Stimulated activated CD8-positive, alpha-beta memory T cell treated with anti-CD3 and anti-CD28 coated beads, Interleukin-7, amount 100 ng/mL, for 1 hour (primary cell): ENCODE measurements at regions not wholly inside any gene's neighbourhood (a gene's known extent, or its start where the extent isn't known, plus 50 kb on each side); places are given as distances from the start of the nearest gene placed in this dataset.
"Not testable (repeated sequence)": the region's sequence is repeated elsewhere in the genome, so short reads cannot be mapped to it uniquely, and the experiment has no call there.

Experiments
- DNase-seq, 2 donors: peaks; one replicate each; pipeline ENCODE4 v3.0.0-alpha.2; 2020; ENCODE audit warnings: low read depth in 2 of 2

GRCh38 chr13:68970532-68970931, 1137.1 kb upstream of the ATXN8OS start:
- DNase-seq = no peak

- DNase-seq = no peak
These were observed 1159.0 kb upstream of the ATXN8OS start for GRCh38 chr13:68948586-68948985.

GRCh38 chr13:68944272-68944671, 1163.4 kb upstream of the ATXN8OS start:
- DNase-seq = no peak

- DNase-seq = no peak
These were observed 1167.6 kb upstream of the ATXN8OS start for GRCh38 chr13:68940049-68940448.

GRCh38 chr13:68938639-68939038, 1169.0 kb upstream of the ATXN8OS start:
- no peak for DNase-seq

- no peak for DNase-seq
These were observed 1178.4 kb upstream of the ATXN8OS start for GRCh38 chr13:68929075-68929745.

GRCh38 chr13:68927387-68928026, 1180.1 kb upstream of the ATXN8OS start:
- DNase-seq = no peak

GRCh38 chr13:68923995-68924394, 1183.6 kb upstream of the ATXN8OS start:
- no peak for DNase-seq

- no peak for DNase-seq
These were observed 1198.7 kb upstream of the ATXN8OS start for GRCh38 chr13:68908879-68909278.

- no peak for DNase-seq
These were observed 1202.4 kb upstream of the ATXN8OS start for GRCh38 chr13:68905186-68905585.

GRCh38 chr13:68897331-68897928, 1210.2 kb upstream of the ATXN8OS start:
- no peak for DNase-seq

GRCh38 chr13:68895696-68896095, 1211.9 kb upstream of the ATXN8OS start:
- no peak for DNase-seq

- DNase-seq = not testable (repeated sequence)
These were observed 1213.9 kb upstream of the ATXN8OS start for GRCh38 chr13:68893721-68894120.

GRCh38 chr13:68892596-68892995, 1215.0 kb upstream of the ATXN8OS start:
- not testable (repeated sequence) for DNase-seq

GRCh38 chr13:68890101-68890500, 1217.5 kb upstream of the ATXN8OS start:
- not testable (repeated sequence) for DNase-seq

- no peak for DNase-seq
These were observed 1218.8 kb upstream of the ATXN8OS start for GRCh38 chr13:68888832-68889231.

- DNase-seq = no peak
These were observed 1235.3 kb upstream of the ATXN8OS start for GRCh38 chr13:68872338-68872737.

- no peak for DNase-seq
These were observed 1256.6 kb upstream of the ATXN8OS start for GRCh38 chr13:68851026-68851425.

GRCh38 chr13:68850160-68850559, 1257.5 kb upstream of the ATXN8OS start:
- DNase-seq = no peak

GRCh38 chr13:68846663-68847062, 1261.0 kb upstream of the ATXN8OS start:
- DNase-seq = no peak

GRCh38 chr13:68834375-68834774, 1273.3 kb upstream of the ATXN8OS start:
- DNase-seq = no peak

- no peak for DNase-seq
These were observed 1290.9 kb upstream of the ATXN8OS start for GRCh38 chr13:68816715-68817114.

- DNase-seq = no peak
These were observed 1294.3 kb upstream of the ATXN8OS start for GRCh38 chr13:68813180-68813796.
